Bronchial epithelial cell (primary cell): ENCODE measurements at regions not wholly inside any gene's neighbourhood (a gene's known extent, or its start where the extent isn't known, plus 50 kb on each side); places are given as distances from the start of the nearest gene placed in this dataset.
"Not testable (repeated sequence)": the region's sequence is repeated elsewhere in the genome, so short reads cannot be mapped to it uniquely, and the experiment has no call there.

Experiments used
- DNase-seq: peaks from one replicate; pipeline ENCODE4 v3.0.0-alpha.2; 2010; ENCODE audit warnings: low read depth
- FAIRE-seq: peaks from 2 replicates; lab custom pipeline; 2011; peaks lifted over from hg19 to GRCh38; lab: Jason Lieb, UNC
- H3K27me3 ChIP-seq: 2 replicates; pipeline ENCODE4 v1.5.1; 2011; ENCODE audit warnings: low read length; ENCODE audit not compliant: control insufficient read depth, insufficient read depth
- H3K36me3 ChIP-seq: 2 replicates; pipeline ENCODE4 v1.5.1; 2011; ENCODE audit warnings: low read length; ENCODE audit not compliant: control insufficient read depth, insufficient read depth
- H3K4me3 ChIP-seq: 2 replicates; pipeline ENCODE4 v1.5.1; 2011; ENCODE audit warnings: mild to moderate bottlenecking, low read depth, low read length, control low read depth
- CTCF ChIP-seq: IDR thresholded peaks from 2 replicates; pipeline ENCODE4 v1.5.1; 2011; ENCODE audit warnings: mild to moderate bottlenecking, moderate library complexity, low read length, control low read depth, inconsistent platforms; ENCODE audit not compliant: insufficient read depth, severe bottlenecking

GRCh38 chrX:131199091-131199490, 90.0 kb downstream of the IGSF1 start:
- H3K36me3 ChIP-seq, result no peaks in the 10 kb centered on the region
- no peaks in the 10 kb centered on the region for H3K27me3 ChIP-seq
- peak; percentile 0 for DNase-seq
- no peak for FAIRE-seq
- H3K4me3 ChIP-seq, result no peak overlapping the region
- TF ChIP-seq CTCF, result no peak

GRCh38 chrX:131187206-131187605, 101.9 kb downstream of the IGSF1 start:
- Histone ChIP-seq H3K27me3 (no peaks in the 10 kb centered on the region), H3K36me3 (no peaks in the 10 kb centered on the region), H3K4me3 (no peak overlapping the region)
- TF ChIP-seq CTCF, result no peak
- FAIRE-seq (no peak), DNase-seq (no peak)

DNA sequence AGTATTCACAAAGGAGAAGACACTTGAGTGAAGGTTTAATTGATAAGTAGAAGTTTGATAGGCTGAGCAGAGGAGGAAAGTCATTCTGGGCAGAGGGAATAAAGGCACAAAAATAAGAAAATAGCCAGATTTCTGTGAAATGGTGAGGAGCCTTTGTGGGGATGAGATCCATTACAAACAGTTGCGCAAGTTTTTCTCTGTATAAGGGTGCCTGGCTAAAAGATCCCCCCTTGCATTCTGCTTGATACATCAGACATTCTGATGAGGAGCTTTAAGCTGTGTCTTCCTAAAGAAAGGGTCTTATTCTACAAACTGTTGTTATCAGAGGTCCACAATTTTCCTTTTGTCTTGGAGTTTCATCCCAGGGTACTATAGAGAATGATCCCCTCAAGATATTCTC, 112.0 kb downstream of the ARHGAP36 start:
- FAIRE-seq (no peak), DNase-seq (no peak)
- no peaks in the 10 kb centered on the region for H3K36me3 ChIP-seq
- TF ChIP-seq CTCF, result no peak
- no peaks in the 10 kb centered on the region for H3K27me3 ChIP-seq
- H3K4me3 ChIP-seq, result no peak overlapping the region

DNA sequence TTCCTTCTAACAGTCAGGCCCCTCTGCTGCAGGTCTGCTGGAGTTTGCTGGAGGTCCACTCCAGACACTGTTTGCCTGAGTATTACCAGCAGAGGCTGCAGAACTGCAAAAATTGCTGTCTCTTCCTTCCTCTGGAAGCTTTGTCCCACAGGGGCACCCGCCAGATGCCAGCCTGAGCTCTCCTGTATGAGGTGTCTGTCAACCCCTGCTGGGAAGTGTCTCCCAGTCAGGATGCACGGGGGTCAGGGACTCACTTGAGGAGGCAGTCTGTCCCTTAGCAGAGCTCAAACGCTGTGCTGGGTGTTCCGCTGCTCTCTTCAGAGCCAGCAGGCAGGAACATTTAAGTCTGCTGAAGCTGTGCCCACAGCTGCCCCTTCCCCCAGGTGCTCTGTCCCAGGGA, 105.5 kb downstream of the ARHGAP36 start:
- H3K36me3 ChIP-seq, FAIRE-seq, DNase-seq, H3K27me3 ChIP-seq, H3K4me3 ChIP-seq: not testable (repeated sequence)

DNA sequence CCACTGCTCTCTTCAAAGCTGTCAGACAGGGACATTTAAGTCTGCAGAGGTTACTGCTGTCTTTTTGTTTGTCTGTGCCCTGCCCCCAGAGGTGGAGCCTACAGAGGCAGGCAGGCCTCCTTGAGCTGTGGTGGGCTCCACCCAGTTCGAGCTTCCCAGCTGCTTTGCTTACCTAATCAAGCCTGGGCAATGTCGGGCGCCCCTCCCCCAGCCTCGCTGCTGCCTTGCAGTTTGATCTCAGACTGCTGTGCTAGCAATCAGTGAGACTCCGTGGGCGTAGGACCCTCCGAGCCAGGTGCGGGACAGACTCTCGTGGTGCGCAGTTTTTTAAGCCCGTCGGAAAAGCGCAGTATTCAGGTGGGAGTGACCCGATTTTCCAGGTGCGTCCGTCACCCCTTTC, 99.5 kb downstream of the ARHGAP36 start:
- not testable (repeated sequence) for H3K4me3 ChIP-seq, H3K36me3 ChIP-seq, DNase-seq, FAIRE-seq, H3K27me3 ChIP-seq

DNA sequence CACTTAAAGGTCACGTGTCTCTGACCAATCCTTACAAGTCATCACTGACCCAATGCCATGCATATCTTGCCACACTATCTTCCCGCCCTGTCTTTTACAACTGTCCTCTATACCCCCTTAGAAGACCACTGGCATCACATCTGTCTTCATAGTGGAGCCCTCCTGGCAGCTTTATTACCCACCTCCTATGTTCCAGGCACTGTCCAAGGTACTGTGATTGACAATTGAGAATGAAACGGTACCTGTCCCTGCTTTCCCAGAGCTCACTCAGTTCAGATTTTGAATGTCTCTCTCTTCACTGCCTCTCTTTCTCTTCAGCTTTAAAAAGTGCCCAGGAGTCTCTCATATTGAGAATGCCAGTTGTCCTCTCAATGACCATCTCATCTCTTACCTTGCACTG, 88.6 kb downstream of the ARHGAP36 start:
- Histone ChIP-seq H3K36me3 (no peaks in the 10 kb centered on the region), H3K27me3 (no peaks in the 10 kb centered on the region)

More for the DNA sequence above, 88.6 kb downstream of the ARHGAP36 start:
- FAIRE-seq (no peak), DNase-seq (no peak)
- H3K4me3 ChIP-seq, result no peak overlapping the region
- no peak for TF ChIP-seq CTCF
